RWPE1 (cell line): ENCODE measurements at regions not wholly inside any gene's neighbourhood (a gene's known extent, or its start where the extent isn't known, plus 50 kb on each side); places are given as distances from the start of the nearest gene placed in this dataset.
"Not testable (repeated sequence)": the region's sequence is repeated elsewhere in the genome, so short reads cannot be mapped to it uniquely, and the experiment has no call there.

ENCODE experiments used
- CTCF ChIA-PET: fragments of 350-600 bp; sonication (Branson Sonifier 250); formaldehyde crosslinking; extraction: SDS; loops from one replicate; lab custom pipeline; 2021; lab: Yijun Ruan, JAX
- POLR2A ChIA-PET: fragments of 400-600 bp; formaldehyde crosslinking; extraction: SDS; loops from one replicate; lab custom pipeline; 2020; ENCODE audit warnings: antibody characterized with exemption; ENCODE audit not compliant: low non-redundant PET; lab: Yijun Ruan, JAX
- DNase-seq: peaks from one replicate; pipeline ENCODE4 v3.0.0; 2012; ENCODE audit warnings: low spot score
- H3K27ac ChIP-seq: fragments of 450-650 bp; 2 replicates; pipeline ENCODE4 v1.5.1; 2017
- CTCF ChIP-seq: fragments of 450-650 bp; conservative IDR thresholded peaks from 2 replicates; pipeline ENCODE4 v1.5.1; 2017; ENCODE audit warnings: low read depth, mild to moderate bottlenecking

GRCh38 chr3:147333098-147333497 is 73.2 kb downstream of the ZIC4 start:
- no peak overlapping the region for H3K27ac ChIP-seq
- POLR2A ChIA-PET: no interaction called here
- TF ChIP-seq CTCF: no peak
- DNase-seq: no peak
- CTCF ChIA-PET: no interaction called here

GRCh38 chr3:147328711-147329110 is 77.6 kb downstream of the ZIC4 start:
- POLR2A ChIA-PET: no interaction called here
- TF ChIP-seq CTCF: no peak
- CTCF ChIA-PET: interaction anchor here (0.6 kb wide), 1 partner anchor 10 kb away, joined by 3 read pairs; no protein-coding TSS in a partner anchor
- H3K27ac ChIP-seq: no peak overlapping the region
- DNase-seq: no peak

GRCh38 chr3:147324356-147324755 is 82.0 kb downstream of the ZIC4 start:
- no peak overlapping the region for H3K27ac ChIP-seq
- no peak for TF ChIP-seq CTCF
- CTCF ChIA-PET: no interaction called here
- POLR2A ChIA-PET: no interaction called here
- no peak for DNase-seq

GRCh38 chr3:147318900-147319299 is 87.4 kb downstream of the ZIC4 start:
- H3K27ac ChIP-seq: no peak overlapping the region
- no peak for DNase-seq
- POLR2A ChIA-PET: no interaction called here

GRCh38 chr3:147317080-147317479 is 89.3 kb downstream of the ZIC4 start:
- POLR2A ChIA-PET, H3K27ac ChIP-seq, CTCF ChIA-PET, DNase-seq: not testable (repeated sequence)

More at GRCh38 chr3:147318900-147319299, 87.4 kb downstream of the ZIC4 start:
- CTCF ChIA-PET: no interaction called here
- TF ChIP-seq CTCF: no peak

GRCh38 chr3:147313513-147313912 is 92.8 kb downstream of the ZIC4 start:
- CTCF ChIA-PET: no interaction called here
- no peak overlapping the region for H3K27ac ChIP-seq

More at GRCh38 chr3:147313513-147313912, 92.8 kb downstream of the ZIC4 start:
- no peak for TF ChIP-seq CTCF
- no peak for DNase-seq
- POLR2A ChIA-PET: no interaction called here
